ENCODE measurements at regions not wholly inside any gene's neighbourhood (a gene's known extent, or its start where the extent isn't known, plus 50 kb on each side); places are given as distances from the start of the nearest gene placed in this dataset.

GRCh38 chr5:143636931-143637528 is 174.9 kb upstream of the HMHB1 start (continued):
- TF ChIP-seq ARID4B (CRISPR knock-in tag; IDR thresholded peaks at IDR 0.05; ENCODE audit: borderline replicate concordance) (no peak), ZNF263 (CRISPR knock-in tag; IDR thresholded peaks at IDR 0.05; ENCODE audit: low read depth) (no peak), AR (CRISPR knock-in tag; IDR thresholded peaks at IDR 0.05) (no peak), ZNF138 (CRISPR knock-in tag; conservative IDR thresholded peaks at IDR 0.05) (no peak)
- TF ChIP-seq, protein P1, sequence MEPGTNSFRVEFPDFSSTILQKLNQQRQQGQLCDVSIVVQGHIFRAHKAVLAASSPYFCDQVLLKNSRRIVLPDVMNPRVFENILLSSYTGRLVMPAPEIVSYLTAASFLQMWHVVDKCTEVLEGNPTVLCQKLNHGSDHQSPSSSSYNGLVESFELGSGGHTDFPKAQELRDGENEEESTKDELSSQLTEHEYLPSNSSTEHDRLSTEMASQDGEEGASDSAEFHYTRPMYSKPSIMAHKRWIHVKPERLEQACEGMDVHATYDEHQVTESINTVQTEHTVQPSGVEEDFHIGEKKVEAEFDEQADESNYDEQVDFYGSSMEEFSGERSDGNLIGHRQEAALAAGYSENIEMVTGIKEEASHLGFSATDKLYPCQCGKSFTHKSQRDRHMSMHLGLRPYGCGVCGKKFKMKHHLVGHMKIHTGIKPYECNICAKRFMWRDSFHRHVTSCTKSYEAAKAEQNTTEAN (CRISPR knock-in tag; IDR thresholded peaks at IDR 0.05), result no peak
- TF ChIP-seq, protein P2, sequence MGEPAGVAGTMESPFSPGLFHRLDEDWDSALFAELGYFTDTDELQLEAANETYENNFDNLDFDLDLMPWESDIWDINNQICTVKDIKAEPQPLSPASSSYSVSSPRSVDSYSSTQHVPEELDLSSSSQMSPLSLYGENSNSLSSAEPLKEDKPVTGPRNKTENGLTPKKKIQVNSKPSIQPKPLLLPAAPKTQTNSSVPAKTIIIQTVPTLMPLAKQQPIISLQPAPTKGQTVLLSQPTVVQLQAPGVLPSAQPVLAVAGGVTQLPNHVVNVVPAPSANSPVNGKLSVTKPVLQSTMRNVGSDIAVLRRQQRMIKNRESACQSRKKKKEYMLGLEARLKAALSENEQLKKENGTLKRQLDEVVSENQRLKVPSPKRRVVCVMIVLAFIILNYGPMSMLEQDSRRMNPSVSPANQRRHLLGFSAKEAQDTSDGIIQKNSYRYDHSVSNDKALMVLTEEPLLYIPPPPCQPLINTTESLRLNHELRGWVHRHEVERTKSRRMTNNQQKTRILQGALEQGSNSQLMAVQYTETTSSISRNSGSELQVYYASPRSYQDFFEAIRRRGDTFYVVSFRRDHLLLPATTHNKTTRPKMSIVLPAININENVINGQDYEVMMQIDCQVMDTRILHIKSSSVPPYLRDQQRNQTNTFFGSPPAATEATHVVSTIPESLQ (CRISPR knock-in tag; IDR thresholded peaks at IDR 0.05), result no peak

DNA sequence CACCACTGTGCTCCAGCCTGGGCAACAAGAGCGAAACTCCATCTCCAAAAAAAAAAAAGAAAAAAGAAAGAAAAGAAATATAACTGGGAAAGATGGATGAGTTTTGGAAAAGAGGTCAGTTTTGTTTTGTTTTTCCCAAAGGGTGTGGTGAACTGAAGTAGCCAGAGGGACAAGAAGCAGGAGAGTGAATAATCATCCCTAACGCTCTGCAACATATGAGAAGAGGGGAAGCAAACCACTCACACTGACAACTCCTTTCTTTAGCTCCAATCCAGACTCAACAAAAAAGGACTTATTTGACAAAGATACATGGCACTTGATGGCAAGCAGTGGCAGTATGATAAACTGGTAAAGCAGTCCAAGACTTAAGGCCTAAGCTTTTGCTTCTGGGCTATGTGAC is 176.1 kb upstream of the HMHB1 start:
- no peak overlapping the region for H3K27ac Mint-ChIP-seq
- H3K36me3 Mint-ChIP-seq, result no peaks in the 10 kb centered on the region
- no peaks in the 10 kb centered on the region for H3K9me3 Mint-ChIP-seq
- H3K4me3 Mint-ChIP-seq, result no peak overlapping the region
- DNase-seq (ENCODE audit: low spot score) (no peak), ATAC-seq (no peak)
- no peaks in the 10 kb centered on the region for H3K27me3 Mint-ChIP-seq (ENCODE audit: low read depth)
- ChIA-PET POLR2A (no interaction called here), CTCF (no interaction called here)
- H3K4me1 Mint-ChIP-seq, result no peaks in the 10 kb centered on the region
- no peak for TF ChIP-seq ZNF263 (CRISPR knock-in tag; IDR thresholded peaks at IDR 0.05; ENCODE audit: low read depth)
- no peak for TF ChIP-seq MXD4 (CRISPR knock-in tag; IDR thresholded peaks at IDR 0.05; ENCODE audit: borderline replicate concordance)
- TF ChIP-seq STAT6 (CRISPR knock-in tag; conservative IDR thresholded peaks at IDR 0.05; ENCODE audit: low read depth), result no peak
- TF ChIP-seq ZSCAN18 (CRISPR knock-in tag; IDR thresholded peaks at IDR 0.05), result no peak
- no peak for TF ChIP-seq PRDM15 (CRISPR knock-in tag; IDR thresholded peaks at IDR 0.05)
- TF ChIP-seq CREB1 (CRISPR knock-in tag; IDR thresholded peaks at IDR 0.05), result no peak
